Esophagus squamous epithelium (tissue), 4 donors: ENCODE measurements at regions not wholly inside any gene's neighbourhood (a gene's known extent, or its start where the extent isn't known, plus 50 kb on each side); places are given as distances from the start of the nearest gene placed in this dataset.

Experiments
- CTCF ChIP-seq, 6 experiments: fragments of 450-650 bp in 4 of 6; fragments of 200-600 bp in 2 of 6; sonication (generic) in 2 of 6; IDR thresholded peaks; one replicate each; pipeline ENCODE4 v1.5.1; 2016 to 2019; ENCODE audit warnings: antibody characterized with exemption in 6 of 6, mild to moderate bottlenecking in 4 of 6, moderate library complexity in 4 of 6
- POLR2A ChIP-seq, 4 donors: fragments of 450-650 bp; IDR thresholded peaks; one replicate each; pipeline ENCODE4 v1.6.1; 2017; ENCODE audit warnings: antibody characterized with exemption in 4 of 4, mild to moderate bottlenecking in 4 of 4, moderate library complexity in 3 of 4

DNA sequence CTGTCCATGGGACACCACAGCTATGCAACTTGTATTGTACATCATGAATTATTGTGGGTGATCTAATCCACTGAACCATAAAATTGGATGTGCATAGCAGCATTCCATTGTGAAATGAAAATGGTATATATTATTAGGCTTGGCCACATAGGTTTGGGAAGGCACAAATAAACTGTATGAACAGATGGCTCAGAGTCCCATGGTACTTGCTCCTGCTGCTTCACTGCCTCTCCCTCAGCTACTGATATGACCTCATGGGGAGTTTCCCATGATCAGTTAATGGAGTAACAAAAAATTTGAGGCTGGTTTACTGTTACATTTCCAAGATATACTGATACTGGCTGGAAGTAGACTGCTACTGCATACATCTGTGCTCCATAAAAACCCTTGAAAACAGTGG is 152.7 kb upstream of the NEGR1 start:
- no peak for TF ChIP-seq CTCF (IDR thresholded peaks at IDR 0.05)
- TF ChIP-seq POLR2A (IDR thresholded peaks at IDR 0.05): no peak
